ENCODE measurements at regions not wholly inside any gene's neighbourhood (a gene's known extent, or its start where the extent isn't known, plus 50 kb on each side); places are given as distances from the start of the nearest gene placed in this dataset.

- TF ChIP-seq CTCF (IDR thresholded peaks at IDR 0.05) (no peak), POLR2A (IDR thresholded peaks at IDR 0.05) (no peak)
These were observed 171.4 kb downstream of the MYLK4 start for GRCh38 chr6:2579241-2579761.

Data from adrenal gland (tissue), 5 donors.